ENCODE measurements at regions not wholly inside any gene's neighbourhood (a gene's known extent, or its start where the extent isn't known, plus 50 kb on each side); places are given as distances from the start of the nearest gene placed in this dataset.

GRCh38 chr13:80109303-80109702, 231.6 kb downstream of the SPRY2 start:
- H3K4me3 ChIP-seq = no peak overlapping the region
- H3K4me1 ChIP-seq = no peaks in the 10 kb centered on the region
- no peak for DNase-seq
- TF ChIP-seq POLR2AphosphoS5 (IDR thresholded peaks at IDR 0.05) = no peak
- TF ChIP-seq POLR2A (IDR thresholded peaks at IDR 0.05) = no peak
- TF ChIP-seq CTCF (IDR thresholded peaks at IDR 0.05 in 8 of 11, conservative IDR thresholded peaks at IDR 0.05 in 3 of 11) = no peak
- no peaks in the 10 kb centered on the region for H3K36me3 ChIP-seq
- H3K27ac ChIP-seq = no peak overlapping the region
- H3K27me3 ChIP-seq (replicated peaks in 1 of 7) = no peaks in the 10 kb centered on the region
- WGBS, 5 donors = 37 to 73% (median 59%) methylated on average over 3 of the region's 3 CpGs
- H3K9me3 ChIP-seq = no peaks in the 10 kb centered on the region
- intact Hi-C loops (cut with DNase I; ENCODE audit: low total_unique reads) = no loop called here

- no peak overlapping the region for H3K27ac ChIP-seq
- no peak for DNase-seq
- TF ChIP-seq POLR2AphosphoS5 (IDR thresholded peaks at IDR 0.05) (no peak), POLR2A (IDR thresholded peaks at IDR 0.05) (no peak), CTCF (IDR thresholded peaks at IDR 0.05 in 8 of 11, conservative IDR thresholded peaks at IDR 0.05 in 3 of 11) (no peak)
- H3K4me1 ChIP-seq = no peaks in the 10 kb centered on the region
- no peaks in the 10 kb centered on the region for H3K36me3 ChIP-seq
- intact Hi-C loops (cut with DNase I; ENCODE audit: low total_unique reads) = no loop called here
- no peaks in the 10 kb centered on the region for H3K27me3 ChIP-seq (replicated peaks in 1 of 7)
- no peaks in the 10 kb centered on the region for H3K9me3 ChIP-seq
- WGBS, 5 donors = 70 to 92% (median 82%) methylated on average over 2 of the region's 2 CpGs
- no peak overlapping the region for H3K4me3 ChIP-seq
Observed at GRCh38 chr13:80105350-80105749, 235.6 kb downstream of the SPRY2 start.

- H3K27ac ChIP-seq = peak overlapping the region in 1 of 8 donors; percentile 12
Observed at GRCh38 chr13:80101040-80101439, 239.9 kb downstream of the SPRY2 start.

GRCh38 chr13:80100636-80101035, 240.3 kb downstream of the SPRY2 start:
- TF ChIP-seq CTCF (IDR thresholded peaks at IDR 0.05 in 8 of 11, conservative IDR thresholded peaks at IDR 0.05 in 3 of 11) = no peak
- Histone ChIP-seq H3K9me3 (no peaks in the 10 kb centered on the region), H3K36me3 (no peaks in the 10 kb centered on the region), H3K27ac (peak overlapping the region in 1 of 8 donors; percentile 12), H3K4me3 (no peak overlapping the region), H3K27me3 (replicated peaks in 1 of 7) (no peaks in the 10 kb centered on the region), H3K4me1 (no peaks in the 10 kb centered on the region)
- no peak for DNase-seq
- intact Hi-C loops (cut with DNase I; ENCODE audit: low total_unique reads) = no loop called here
- WGBS, 5 donors = 65 to 85% (median 80%) methylated on average over 2 of the region's 2 CpGs

More at GRCh38 chr13:80101040-80101439, 239.9 kb downstream of the SPRY2 start:
- H3K9me3 ChIP-seq = no peaks in the 10 kb centered on the region
- H3K4me1 ChIP-seq = no peaks in the 10 kb centered on the region
- H3K27me3 ChIP-seq (replicated peaks in 1 of 7) = no peaks in the 10 kb centered on the region
- H3K4me3 ChIP-seq = no peak overlapping the region
- TF ChIP-seq POLR2AphosphoS5 (IDR thresholded peaks at IDR 0.05) = no peak
- TF ChIP-seq CTCF (IDR thresholded peaks at IDR 0.05 in 8 of 11, conservative IDR thresholded peaks at IDR 0.05 in 3 of 11) = no peak
- TF ChIP-seq POLR2A (IDR thresholded peaks at IDR 0.05) = no peak
- intact Hi-C loops (cut with DNase I; ENCODE audit: low total_unique reads) = no loop called here
- no peaks in the 10 kb centered on the region for H3K36me3 ChIP-seq
- DNase-seq = no peak
- 52 to 69% (median 57%) methylated on average over 3 of the region's 3 CpGs for WGBS, 5 donors

Measured in spleen (tissue), 11 donors.